Endothelial cell (in vitro differentiated cells): ENCODE measurements at regions not wholly inside any gene's neighbourhood (a gene's known extent, or its start where the extent isn't known, plus 50 kb on each side); places are given as distances from the start of the nearest gene placed in this dataset.

Source experiments
- DNase-seq: peaks from one replicate; pipeline ENCODE4 v3.0.0; 2021; ENCODE audit warnings: low spot score
- H3K27ac Mint-ChIP-seq: one replicate; pipeline ENCODE4 v1.8.0; 2021; ENCODE audit warnings: mixed read lengths, inconsistent platforms; ENCODE audit not compliant: unreplicated experiment
- H3K27me3 Mint-ChIP-seq: one replicate; pipeline ENCODE4 v1.8.0; 2021; ENCODE audit warnings: mild to moderate bottlenecking, moderate library complexity, mixed read lengths, inconsistent platforms; ENCODE audit not compliant: unreplicated experiment
- H3K36me3 Mint-ChIP-seq: one replicate; pipeline ENCODE4 v1.8.0; 2021; ENCODE audit warnings: mild to moderate bottlenecking, low read depth, mixed read lengths, inconsistent platforms; ENCODE audit not compliant: unreplicated experiment
- H3K4me1 Mint-ChIP-seq: one replicate; pipeline ENCODE4 v1.8.0; 2021; ENCODE audit warnings: mild to moderate bottlenecking, mixed read lengths, inconsistent platforms; ENCODE audit not compliant: unreplicated experiment
- H3K4me3 Mint-ChIP-seq: one replicate; pipeline ENCODE4 v1.8.0; 2021; ENCODE audit warnings: mild to moderate bottlenecking, mixed read lengths, inconsistent platforms; ENCODE audit not compliant: unreplicated experiment
- H3K9me3 Mint-ChIP-seq: one replicate; pipeline ENCODE4 v1.8.0; 2021; ENCODE audit warnings: mixed read lengths, inconsistent platforms; ENCODE audit not compliant: unreplicated experiment
- CTCF ChIP-seq: fragments of 200-600 bp; sonication (generic); IDR thresholded peaks from one replicate; pipeline ENCODE4 v1.5.0; 2021; ENCODE audit warnings: antibody characterized with exemption; ENCODE audit not compliant: unreplicated experiment

- no peak for DNase-seq
- no peak overlapping the region for H3K4me3 Mint-ChIP-seq
- peaks cover 2% of the 10 kb centered on the region for H3K27me3 Mint-ChIP-seq
- no peak for TF ChIP-seq CTCF
- H3K4me1 Mint-ChIP-seq, result no peaks in the 10 kb centered on the region
- H3K9me3 Mint-ChIP-seq, result no peaks in the 10 kb centered on the region
- no peaks in the 10 kb centered on the region for H3K36me3 Mint-ChIP-seq
- no peak overlapping the region for H3K27ac Mint-ChIP-seq
Observed at GRCh38 chr1:218611916-218612585, 266.9 kb downstream of the TGFB2 start.

GRCh38 chr1:218613105-218613504 lies 268.0 kb downstream of the TGFB2 start:
- Mint-ChIP-seq H3K4me1 (no peaks in the 10 kb centered on the region), H3K4me3 (no peak overlapping the region), H3K9me3 (no peaks in the 10 kb centered on the region), H3K27ac (no peak overlapping the region), H3K36me3 (no peaks in the 10 kb centered on the region), H3K27me3 (peaks cover 2% of the 10 kb centered on the region)
- no peak for TF ChIP-seq CTCF
- no peak for DNase-seq

- H3K4me3 Mint-ChIP-seq, result no peak overlapping the region
- no peaks in the 10 kb centered on the region for H3K9me3 Mint-ChIP-seq
- no peak for TF ChIP-seq CTCF
- peaks cover 2% of the 10 kb centered on the region for H3K27me3 Mint-ChIP-seq
- H3K4me1 Mint-ChIP-seq, result no peaks in the 10 kb centered on the region
- no peak for DNase-seq
- H3K36me3 Mint-ChIP-seq, result no peaks in the 10 kb centered on the region
- no peak overlapping the region for H3K27ac Mint-ChIP-seq
Observed at GRCh38 chr1:218614031-218614430, 268.9 kb downstream of the TGFB2 start.

GRCh38 chr1:218616681-218617080 lies 271.5 kb downstream of the TGFB2 start:
- Mint-ChIP-seq H3K4me1 (no peaks in the 10 kb centered on the region), H3K36me3 (no peaks in the 10 kb centered on the region), H3K27ac (no peak overlapping the region), H3K27me3 (no peaks in the 10 kb centered on the region), H3K9me3 (no peaks in the 10 kb centered on the region), H3K4me3 (no peak overlapping the region)
- DNase-seq, result no peak
- no peak for TF ChIP-seq CTCF

- Mint-ChIP-seq H3K27me3 (no peaks in the 10 kb centered on the region), H3K4me3 (no peak overlapping the region), H3K4me1 (no peaks in the 10 kb centered on the region), H3K9me3 (no peaks in the 10 kb centered on the region), H3K27ac (no peak overlapping the region), H3K36me3 (no peaks in the 10 kb centered on the region)
- TF ChIP-seq CTCF, result no peak
- no peak for DNase-seq
Observed at GRCh38 chr1:218617986-218618385, 272.9 kb downstream of the TGFB2 start.
